Progenitor cell of endocrine pancreas (in vitro differentiated cells): ENCODE measurements at regions not wholly inside any gene's neighbourhood (a gene's known extent, or its start where the extent isn't known, plus 50 kb on each side); places are given as distances from the start of the nearest gene placed in this dataset.

Experiments
- DNase-seq: peaks from one replicate; pipeline ENCODE4 v3.0.0; 2021; ENCODE audit warnings: low spot score; ENCODE audit not compliant: unreplicated experiment
- H3K27ac Mint-ChIP-seq: 2 replicates; pipeline ENCODE4 v1.8.0; 2021; ENCODE audit warnings: mild to moderate bottlenecking, moderate library complexity, mixed read lengths
- H3K27me3 Mint-ChIP-seq: 2 replicates; pipeline ENCODE4 v1.8.0; 2021; ENCODE audit warnings: mixed read lengths
- H3K36me3 Mint-ChIP-seq: 2 replicates; pipeline ENCODE4 v1.8.0; 2022; ENCODE audit warnings: mixed read lengths; ENCODE audit not compliant: insufficient read depth
- H3K4me1 Mint-ChIP-seq: 2 replicates; pipeline ENCODE4 v1.8.0; 2021; ENCODE audit warnings: low read depth, mixed read lengths
- H3K4me3 Mint-ChIP-seq: 2 replicates; pipeline ENCODE4 v1.8.0; 2021; ENCODE audit warnings: low read depth, mild to moderate bottlenecking, moderate library complexity, mixed read lengths
- H3K9me3 Mint-ChIP-seq: 2 replicates; pipeline ENCODE4 v1.8.0; 2021; ENCODE audit warnings: low read depth, mixed read lengths
- CTCF ChIP-seq: fragments of 200-600 bp; sonication (generic); IDR thresholded peaks from one replicate; pipeline ENCODE4 v1.5.0; 2021; ENCODE audit warnings: antibody characterized with exemption, mild to moderate bottlenecking; ENCODE audit not compliant: unreplicated experiment

- peaks cover 4% of the 10 kb centered on the region for H3K36me3 Mint-ChIP-seq
These were observed 1347.2 kb upstream of the DDX18 start for GRCh38 chr2:116467243-116467642.

GRCh38 chr2:116477229-116477628 is 1337.3 kb upstream of the DDX18 start:
- H3K36me3 Mint-ChIP-seq: no peaks in the 10 kb centered on the region
- TF ChIP-seq CTCF: no peak
- peaks cover 5% of the 10 kb centered on the region for H3K9me3 Mint-ChIP-seq
- H3K27ac Mint-ChIP-seq: no peak overlapping the region
- no peaks in the 10 kb centered on the region for H3K27me3 Mint-ChIP-seq
- H3K4me3 Mint-ChIP-seq: no peak overlapping the region
- no peak for DNase-seq
- no peaks in the 10 kb centered on the region for H3K4me1 Mint-ChIP-seq

More at GRCh38 chr2:116467243-116467642, 1347.2 kb upstream of the DDX18 start:
- no peaks in the 10 kb centered on the region for H3K4me1 Mint-ChIP-seq
- no peak overlapping the region for H3K27ac Mint-ChIP-seq
- H3K4me3 Mint-ChIP-seq: no peak overlapping the region
- no peak for DNase-seq
- H3K9me3 Mint-ChIP-seq: peaks cover 16% of the 10 kb centered on the region
- no peak for TF ChIP-seq CTCF
- H3K27me3 Mint-ChIP-seq: no peaks in the 10 kb centered on the region

GRCh38 chr2:116487336-116487735 is 1327.2 kb upstream of the DDX18 start:
- DNase-seq: no peak
- Mint-ChIP-seq H3K27ac (no peak overlapping the region), H3K36me3 (no peaks in the 10 kb centered on the region), H3K27me3 (no peaks in the 10 kb centered on the region), H3K4me3 (no peak overlapping the region), H3K9me3 (peaks cover 4% of the 10 kb centered on the region), H3K4me1 (no peaks in the 10 kb centered on the region)
- no peak for TF ChIP-seq CTCF

GRCh38 chr2:116489292-116489691 is 1325.2 kb upstream of the DDX18 start:
- Mint-ChIP-seq H3K4me1 (no peaks in the 10 kb centered on the region), H3K4me3 (no peak overlapping the region), H3K9me3 (peaks cover 4% of the 10 kb centered on the region), H3K36me3 (no peaks in the 10 kb centered on the region), H3K27ac (no peak overlapping the region), H3K27me3 (no peaks in the 10 kb centered on the region)
- TF ChIP-seq CTCF: no peak
- DNase-seq: no peak

- TF ChIP-seq CTCF: no peak
- no peak overlapping the region for H3K4me3 Mint-ChIP-seq
- H3K36me3 Mint-ChIP-seq: no peaks in the 10 kb centered on the region
- H3K9me3 Mint-ChIP-seq: peaks cover 4% of the 10 kb centered on the region
- no peak for DNase-seq
- H3K27me3 Mint-ChIP-seq: no peaks in the 10 kb centered on the region
- no peak overlapping the region for H3K27ac Mint-ChIP-seq
- no peaks in the 10 kb centered on the region for H3K4me1 Mint-ChIP-seq
These were observed 1324.5 kb upstream of the DDX18 start for GRCh38 chr2:116489944-116490343.
